H9 (cell line): ENCODE measurements at regions not wholly inside any gene's neighbourhood (a gene's known extent, or its start where the extent isn't known, plus 50 kb on each side); places are given as distances from the start of the nearest gene placed in this dataset.

Source experiments
- DNase-seq: peaks from one replicate; pipeline ENCODE4 v3.0.0-alpha.2; 2017
- H2AFZ ChIP-seq: one replicate; pipeline ENCODE4 v1.6.1; 2013; ENCODE audit warnings: mild to moderate bottlenecking, low read length, control low read depth, moderate library complexity
- H2AK5ac ChIP-seq: 2 replicates; pipeline ENCODE4 v1.6.1; 2013; ENCODE audit warnings: low read length, control low read depth, mixed read lengths; ENCODE audit not compliant: insufficient read length
- H2BK120ac ChIP-seq: one replicate; pipeline ENCODE4 v1.6.1; 2013; ENCODE audit warnings: low read depth, mild to moderate bottlenecking, low read length, control low read depth, inconsistent platforms; ENCODE audit not compliant: poor library complexity, severe bottlenecking
- H2BK12ac ChIP-seq: 2 replicates; pipeline ENCODE4 v1.6.1; 2013; ENCODE audit warnings: low read length, control low read depth, mixed read lengths, low read depth; ENCODE audit not compliant: insufficient read length
- H2BK15ac ChIP-seq: 2 replicates; pipeline ENCODE4 v1.6.1; 2013; ENCODE audit warnings: low read depth, low read length, control low read depth
- H2BK20ac ChIP-seq: one replicate; pipeline ENCODE4 v1.6.1; 2013; ENCODE audit warnings: low read depth, mild to moderate bottlenecking, low read length, control low read depth, inconsistent platforms; ENCODE audit not compliant: poor library complexity, severe bottlenecking
- H2BK5ac ChIP-seq: 2 replicates; pipeline ENCODE4 v1.6.1; 2013; ENCODE audit warnings: low read length, control low read depth, mixed read lengths; ENCODE audit not compliant: insufficient read length
- H3K14ac ChIP-seq: 2 replicates; pipeline ENCODE4 v1.6.1; 2013; ENCODE audit warnings: low read length, control low read depth; ENCODE audit not compliant: insufficient read depth
- H3K18ac ChIP-seq: 2 replicates; pipeline ENCODE4 v1.6.1; 2013; ENCODE audit warnings: low read depth, mild to moderate bottlenecking, mixed read lengths, low read length, control low read depth; ENCODE audit not compliant: insufficient read length
- H3K23ac ChIP-seq: 2 replicates; pipeline ENCODE4 v1.6.1; 2013; ENCODE audit warnings: low read length, control low read depth, mixed read lengths, low read depth; ENCODE audit not compliant: insufficient read length
- H3K23me2 ChIP-seq: 2 replicates; pipeline ENCODE4 v1.6.1; 2013; ENCODE audit warnings: low read depth, mild to moderate bottlenecking, mixed read lengths, low read length, control low read depth; ENCODE audit not compliant: insufficient read length, poor library complexity, severe bottlenecking
- H3K27ac ChIP-seq: 2 replicates; pipeline ENCODE4 v1.5.1; 2013; ENCODE audit warnings: low read length, control low read depth, mixed read lengths, low read depth; ENCODE audit not compliant: insufficient read length
- H3K27me3 ChIP-seq: 2 replicates; pipeline ENCODE4 v1.6.1; 2013; ENCODE audit warnings: low read length, control low read depth, inconsistent platforms; ENCODE audit not compliant: insufficient read depth
- H3K4ac ChIP-seq: 2 replicates; pipeline ENCODE4 v1.6.1; 2013; ENCODE audit warnings: low read depth, mild to moderate bottlenecking, control low read depth, inconsistent platforms, low read length, moderate library complexity
- H3K4me1 ChIP-seq: 2 replicates; pipeline ENCODE4 v1.6.1; 2013; ENCODE audit warnings: low read length, control low read depth, inconsistent platforms; ENCODE audit not compliant: insufficient read depth
- H3K4me2 ChIP-seq: 2 replicates; pipeline ENCODE4 v1.6.1; 2013; ENCODE audit warnings: low read length, control low read depth, mixed read lengths; ENCODE audit not compliant: insufficient read length, insufficient read depth
- H3K56ac ChIP-seq: 2 replicates; pipeline ENCODE4 v1.6.1; 2013; ENCODE audit warnings: low read depth, mild to moderate bottlenecking, mixed read lengths, low read length, control low read depth; ENCODE audit not compliant: insufficient read length
- H3K79me1 ChIP-seq: 2 replicates; pipeline ENCODE4 v1.6.1; 2013; ENCODE audit warnings: low read depth, mild to moderate bottlenecking, moderate library complexity, low read length, control low read depth, inconsistent platforms; ENCODE audit not compliant: insufficient read depth, poor library complexity, severe bottlenecking
- H3K79me2 ChIP-seq: 2 replicates; pipeline ENCODE4 v1.6.1; 2013; ENCODE audit warnings: low read length, control low read depth, inconsistent platforms; ENCODE audit not compliant: insufficient read depth
- H3K9ac ChIP-seq: 2 replicates; pipeline ENCODE4 v1.6.1; 2013; ENCODE audit warnings: low read length, control low read depth, mixed read lengths; ENCODE audit not compliant: insufficient read length; ENCODE audit errors: extremely low read depth
- H3K9me3 ChIP-seq: one replicate; pipeline ENCODE4 v1.6.1; 2013; ENCODE audit warnings: low read depth, low read length, inconsistent platforms; ENCODE audit not compliant: control insufficient read depth
- H3T11ph ChIP-seq: one replicate; pipeline ENCODE4 v1.6.1; 2013; ENCODE audit warnings: mild to moderate bottlenecking, low read length, control low read depth, inconsistent platforms
- H4K20me1 ChIP-seq: one replicate; pipeline ENCODE4 v1.6.1; 2013; ENCODE audit not compliant: control insufficient read depth, insufficient read length, insufficient read depth
- H4K5ac ChIP-seq: 2 replicates; pipeline ENCODE4 v1.6.1; 2013; ENCODE audit warnings: low read depth, mild to moderate bottlenecking, mixed read lengths, low read length, control low read depth; ENCODE audit not compliant: insufficient read length
- H4K8ac ChIP-seq: replicated peaks from 2 replicates; pipeline ENCODE4 v1.6.1; 2013; ENCODE audit warnings: low read length, control low read depth, mixed read lengths, low read depth; ENCODE audit not compliant: insufficient read length
- H4K91ac ChIP-seq: 2 replicates; pipeline ENCODE4 v1.6.1; 2013; ENCODE audit warnings: low read depth, mild to moderate bottlenecking, moderate library complexity, mixed read lengths, low read length, control low read depth; ENCODE audit not compliant: insufficient read length
- H3K27ac Mint-ChIP-seq, 3 experiments: 2 replicates in 2 of 3; 3 replicates in 1 of 3; pipeline ENCODE4 v1.8.0; 2020 to 2021; ENCODE audit warnings: mixed read lengths in 3 of 3, mild to moderate bottlenecking in 1 of 3, moderate library complexity in 1 of 3
- H3K27me3 Mint-ChIP-seq: 2 replicates; pipeline ENCODE4 v1.8.0; 2021; ENCODE audit warnings: low read depth, mild to moderate bottlenecking, moderate library complexity, mixed read lengths
- H3K36me3 Mint-ChIP-seq, 3 experiments: 2 replicates in 2 of 3; 3 replicates in 1 of 3; pipeline ENCODE4 v1.8.0; 2020 to 2021; ENCODE audit warnings: low read depth in 3 of 3, mixed read lengths in 3 of 3; ENCODE audit not compliant: insufficient read depth in 1 of 3
- H3K4me1 Mint-ChIP-seq, 2 experiments: 2 replicates each; pipeline ENCODE4 v1.8.0; 2020; ENCODE audit warnings: mixed read lengths in 2 of 2
- H3K4me3 Mint-ChIP-seq, 2 experiments: 2 replicates in 1 of 2; 3 replicates in 1 of 2; pipeline ENCODE4 v1.8.0; 2020 to 2021; ENCODE audit warnings: mild to moderate bottlenecking in 2 of 2, mixed read lengths in 2 of 2, moderate library complexity in 1 of 2
- H3K9me3 Mint-ChIP-seq, 2 experiments: 2 replicates in 1 of 2; 3 replicates in 1 of 2; pipeline ENCODE4 v1.8.0; 2020; ENCODE audit warnings: mild to moderate bottlenecking in 2 of 2, mixed read lengths in 2 of 2, moderate library complexity in 1 of 2
- WGBS: extraction: QIAGEN DNeasy Blood & Tissue Kit; methylation state at CpG from one replicate; pipeline ENCODE4 v1.1.7; 2013; ENCODE audit warnings: missing lambda C conversion rate, low lambda C conversion rate, mixed read lengths; ENCODE audit not compliant: insufficient read length; ENCODE audit errors: extremely low coverage; 5-methylcytosine and 5-hydroxymethylcytosine counted together
- TF ChIP-seq, protein P1 (sequence below): fragments of 200-600 bp; sonication (generic); conservative IDR thresholded peaks from 3 replicates; pipeline ENCODE4 v1.8.0; 2021; ENCODE audit warnings: antibody characterized with exemption, mild to moderate bottlenecking

DNA sequence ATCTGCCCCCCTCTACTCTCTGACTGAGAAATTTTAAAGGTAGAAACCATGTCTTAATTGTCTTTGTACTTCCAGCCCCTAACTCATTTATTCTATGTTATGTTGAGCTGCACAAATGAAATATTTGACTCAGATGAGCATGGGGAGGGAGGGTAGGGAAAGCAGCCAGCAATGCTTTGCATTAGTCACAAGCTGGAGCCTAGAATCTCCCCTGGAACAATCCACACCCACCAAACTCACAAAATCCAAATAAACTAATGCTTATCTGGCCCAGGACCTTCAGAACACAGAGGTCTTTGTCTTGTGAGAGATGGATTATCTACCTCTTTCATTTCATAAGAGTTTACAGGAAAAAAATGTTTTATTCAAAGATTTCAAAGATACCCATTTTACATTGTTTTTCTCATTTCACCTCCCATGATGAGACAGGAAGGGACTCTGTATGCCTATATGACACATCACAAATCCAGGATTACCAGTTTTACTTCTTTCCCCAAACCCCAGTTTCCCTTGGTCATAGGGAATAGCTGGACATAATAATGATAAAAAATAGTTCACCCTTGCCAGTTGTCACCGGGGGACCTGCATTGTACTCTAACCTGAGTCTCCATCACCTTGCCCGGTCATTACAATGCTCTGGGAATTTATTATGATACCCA is 466.9 kb downstream of the KIF16B start:
- no peak overlapping the region for H3K9ac ChIP-seq
- no peaks in the 10 kb centered on the region for H3K79me2 ChIP-seq
- H3K36me3 Mint-ChIP-seq = peaks cover 0 to 2% (median 0%) of the 10 kb centered on the region in 3 experiments; a peak in 3 of 7 replicates

More for the DNA sequence above, 466.9 kb downstream of the KIF16B start:
- Histone ChIP-seq H4K20me1 (no peaks in the 10 kb centered on the region), H2AK5ac (no peak overlapping the region), H4K91ac (no peak overlapping the region), H3K14ac (no peak overlapping the region), H3K4me2 (no peak overlapping the region), H2BK15ac (no peak overlapping the region), H4K8ac (no peak overlapping the region), H2AFZ (no peak overlapping the region), H3K9me3 (no peaks in the 10 kb centered on the region), H2BK20ac (no peak overlapping the region), H3K18ac (no peak overlapping the region), H2BK12ac (no peak overlapping the region), H3K79me1 (no peaks in the 10 kb centered on the region), H3K23me2 (no peaks in the 10 kb centered on the region), H3T11ph (no peak overlapping the region), H3K56ac (no peak overlapping the region), H3K4me1 (no peaks in the 10 kb centered on the region), H4K5ac (no peak overlapping the region), H3K27ac (no peak overlapping the region), H3K27me3 (no peaks in the 10 kb centered on the region), H3K4ac (no peak overlapping the region), H3K23ac (no peak overlapping the region), H2BK120ac (no peak overlapping the region), H2BK5ac (no peak overlapping the region)
- no CpG with 5 or more reads among the region's 2 CpGs for WGBS
- Mint-ChIP-seq H3K4me3 (no peak overlapping the region), H3K4me1 (peaks cover 5 to 10% of the 10 kb centered on the region in 2 experiments), H3K27me3 (no peaks in the 10 kb centered on the region), H3K9me3 (peaks cover 0 to 5% of the 10 kb centered on the region in 2 experiments; a peak in 4 of 5 replicates), H3K27ac (no peak overlapping the region)
- DNase-seq = no peak
- TF ChIP-seq, protein P1, sequence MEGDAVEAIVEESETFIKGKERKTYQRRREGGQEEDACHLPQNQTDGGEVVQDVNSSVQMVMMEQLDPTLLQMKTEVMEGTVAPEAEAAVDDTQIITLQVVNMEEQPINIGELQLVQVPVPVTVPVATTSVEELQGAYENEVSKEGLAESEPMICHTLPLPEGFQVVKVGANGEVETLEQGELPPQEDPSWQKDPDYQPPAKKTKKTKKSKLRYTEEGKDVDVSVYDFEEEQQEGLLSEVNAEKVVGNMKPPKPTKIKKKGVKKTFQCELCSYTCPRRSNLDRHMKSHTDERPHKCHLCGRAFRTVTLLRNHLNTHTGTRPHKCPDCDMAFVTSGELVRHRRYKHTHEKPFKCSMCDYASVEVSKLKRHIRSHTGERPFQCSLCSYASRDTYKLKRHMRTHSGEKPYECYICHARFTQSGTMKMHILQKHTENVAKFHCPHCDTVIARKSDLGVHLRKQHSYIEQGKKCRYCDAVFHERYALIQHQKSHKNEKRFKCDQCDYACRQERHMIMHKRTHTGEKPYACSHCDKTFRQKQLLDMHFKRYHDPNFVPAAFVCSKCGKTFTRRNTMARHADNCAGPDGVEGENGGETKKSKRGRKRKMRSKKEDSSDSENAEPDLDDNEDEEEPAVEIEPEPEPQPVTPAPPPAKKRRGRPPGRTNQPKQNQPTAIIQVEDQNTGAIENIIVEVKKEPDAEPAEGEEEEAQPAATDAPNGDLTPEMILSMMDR = no peak
